Upper lobe of left lung (tissue), 4 donors: ENCODE measurements at regions not wholly inside any gene's neighbourhood (a gene's known extent, or its start where the extent isn't known, plus 50 kb on each side); places are given as distances from the start of the nearest gene placed in this dataset.

Experiments used
- CTCF ChIP-seq, 6 experiments: fragments of 450-650 bp in 4 of 6; fragments of 200-600 bp in 2 of 6; sonication (generic) in 2 of 6; IDR thresholded peaks; one replicate each; pipeline ENCODE4 v1.5.1; 2016 to 2019; ENCODE audit warnings: antibody characterized with exemption in 6 of 6
- POLR2A ChIP-seq, 4 donors: fragments of 450-650 bp; IDR thresholded peaks; one replicate each; pipeline ENCODE4 v1.5.1; 2016 to 2017; ENCODE audit warnings: antibody characterized with exemption in 4 of 4, mild to moderate bottlenecking in 2 of 4

GRCh38 chr5:8685704-8686103 is 816.8 kb downstream of the MTRR start:
- TF ChIP-seq POLR2A (IDR thresholded peaks at IDR 0.05), result no peak
- no peak for TF ChIP-seq CTCF (IDR thresholded peaks at IDR 0.05)
